SK-N-SH treated with all-trans-retinoic acid at 6 μM for 48 hours (cell line): ENCODE measurements at regions not wholly inside any gene's neighbourhood (a gene's known extent, or its start where the extent isn't known, plus 50 kb on each side); places are given as distances from the start of the nearest gene placed in this dataset.

ENCODE experiments used
- BACH2 ChIP-seq: fragments of 250-450 bp; sonication (Bioruptor Pico); IDR thresholded peaks from 2 replicates; pipeline ENCODE4 v1.9.0; 2021; ENCODE audit warnings: mild to moderate bottlenecking, borderline replicate concordance
- CSRNP3 ChIP-seq: fragments of 250-450 bp; sonication (Bioruptor Pico); IDR thresholded peaks from 2 replicates; pipeline ENCODE4 v1.5.1; 2021; ENCODE audit warnings: mild to moderate bottlenecking, moderate library complexity
- GLIS3 ChIP-seq: fragments of 250-450 bp; sonication (Bioruptor Pico); IDR thresholded peaks from 2 replicates; pipeline ENCODE4 v1.5.0; 2020; ENCODE audit warnings: mild to moderate bottlenecking, moderate library complexity
- PATZ1 ChIP-seq: fragments of 250-450 bp; sonication (Bioruptor Pico); IDR thresholded peaks from 2 replicates; pipeline ENCODE4 v1.8.0; 2020; ENCODE audit warnings: mild to moderate bottlenecking, moderate library complexity, borderline replicate concordance
- PPARA ChIP-seq: fragments of 250-450 bp; sonication (Bioruptor Pico); IDR thresholded peaks from 2 replicates; pipeline ENCODE4 v1.5.0; 2020; ENCODE audit warnings: mild to moderate bottlenecking, borderline replicate concordance
- TCF4 ChIP-seq: fragments of 250-450 bp; sonication (Bioruptor Pico); IDR thresholded peaks from 2 replicates; pipeline ENCODE4 v1.8.0; 2021; ENCODE audit warnings: mild to moderate bottlenecking, moderate library complexity, borderline replicate concordance
- TOX ChIP-seq: fragments of 250-450 bp; sonication (Bioruptor Pico); IDR thresholded peaks from 2 replicates; pipeline ENCODE4 v1.8.0; 2021; ENCODE audit warnings: mild to moderate bottlenecking, moderate library complexity, borderline replicate concordance

- TF ChIP-seq PPARA (CRISPR knock-in tag) (no peak), PATZ1 (CRISPR knock-in tag) (no peak), TOX (CRISPR knock-in tag) (no peak), BACH2 (no peak), CSRNP3 (CRISPR knock-in tag) (no peak), GLIS3 (CRISPR knock-in tag) (no peak), TCF4 (CRISPR knock-in tag) (no peak)
Observed at GRCh38 chr2:51846018-51846417, 814.1 kb upstream of the NRXN1 start.
